ENCODE measurements at regions not wholly inside any gene's neighbourhood (a gene's known extent, or its start where the extent isn't known, plus 50 kb on each side); places are given as distances from the start of the nearest gene placed in this dataset.

- POLR2A ChIA-PET: no interaction called here
- H3K27ac ChIP-seq (ENCODE audit: low read depth, low read length, poor library complexity, severe bottlenecking): no peak overlapping the region
- CTCF ChIA-PET (ENCODE audit: unreplicated experiment): no interaction called here
Measured at GRCh38 chr14:85474431-85474830, 55.5 kb upstream of the FLRT2 start.

GRCh38 chr14:85475113-85475512 is 54.8 kb upstream of the FLRT2 start:
- ChIA-PET CTCF (ENCODE audit: unreplicated experiment) (no interaction called here), POLR2A (no interaction called here)
- Histone ChIP-seq H4K20me1 (ENCODE audit: insufficient read depth, low read length) (no peaks in the 10 kb centered on the region), H3K36me3 (ENCODE audit: insufficient read depth, low read length) (no peaks in the 10 kb centered on the region), H2AFZ (ENCODE audit: low read length) (no peak overlapping the region), H3K9me2 (ENCODE audit: insufficient read depth, low read length) (no peaks in the 10 kb centered on the region), H3K4me3 (ENCODE audit: low read depth, low read length, poor library complexity, severe bottlenecking) (no peak overlapping the region), H3K79me2 (ENCODE audit: insufficient read depth, low read depth, low read length) (no peaks in the 10 kb centered on the region), H3K4me1 (ENCODE audit: insufficient read depth, low read length, poor library complexity, severe bottlenecking) (no peaks in the 10 kb centered on the region), H3K27ac (ENCODE audit: low read depth, low read length, poor library complexity, severe bottlenecking) (no peak overlapping the region), H3K9me3 (ENCODE audit: low read length) (no peaks in the 10 kb centered on the region), H3K4me2 (ENCODE audit: low read length) (no peak overlapping the region)
- TF ChIP-seq EZH2phosphoT487 (IDR thresholded peaks at IDR 0.05; ENCODE audit: borderline replicate concordance, low read depth, low read length): no peak
- TF ChIP-seq CTCF (conservative IDR thresholded peaks at IDR 0.05; ENCODE audit: low read length): no peak
- no TSS peak for BruUV-seq (replicated peaks)
- intact Hi-C loops (cut with micrococcal nuclease; ENCODE audit: unreplicated experiment): no loop called here
- DNase-seq (ENCODE audit: low spot score): no peak

More at GRCh38 chr14:85474431-85474830, 55.5 kb upstream of the FLRT2 start:
- no peak overlapping the region for H3K4me2 ChIP-seq (ENCODE audit: low read length)
- no peaks in the 10 kb centered on the region for H3K4me1 ChIP-seq (ENCODE audit: insufficient read depth, low read length, poor library complexity, severe bottlenecking)
- intact Hi-C loops (cut with micrococcal nuclease; ENCODE audit: unreplicated experiment): no loop called here
- no peak for TF ChIP-seq EZH2phosphoT487 (IDR thresholded peaks at IDR 0.05; ENCODE audit: borderline replicate concordance, low read depth, low read length)
- no peak for TF ChIP-seq CTCF (conservative IDR thresholded peaks at IDR 0.05; ENCODE audit: low read length)
- H4K20me1 ChIP-seq (ENCODE audit: insufficient read depth, low read length): no peaks in the 10 kb centered on the region
- H3K36me3 ChIP-seq (ENCODE audit: insufficient read depth, low read length): no peaks in the 10 kb centered on the region
- H3K79me2 ChIP-seq (ENCODE audit: insufficient read depth, low read depth, low read length): no peaks in the 10 kb centered on the region
- no peak overlapping the region for H3K4me3 ChIP-seq (ENCODE audit: low read depth, low read length, poor library complexity, severe bottlenecking)
- no peak for DNase-seq (ENCODE audit: low spot score)
- H2AFZ ChIP-seq (ENCODE audit: low read length): no peak overlapping the region
- H3K9me2 ChIP-seq (ENCODE audit: insufficient read depth, low read length): no peaks in the 10 kb centered on the region
- no peaks in the 10 kb centered on the region for H3K9me3 ChIP-seq (ENCODE audit: low read length)
- BruUV-seq (replicated peaks): no TSS peak

GRCh38 chr14:85479306-85479705 is 50.6 kb upstream of the FLRT2 start:
- no peak overlapping the region for H3K27ac ChIP-seq (ENCODE audit: low read depth, low read length, poor library complexity, severe bottlenecking)
- H3K79me2 ChIP-seq (ENCODE audit: insufficient read depth, low read depth, low read length): no peaks in the 10 kb centered on the region
- H2AFZ ChIP-seq (ENCODE audit: low read length): no peak overlapping the region
- no peak for DNase-seq (ENCODE audit: low spot score)
- no peak overlapping the region for H3K4me3 ChIP-seq (ENCODE audit: low read depth, low read length, poor library complexity, severe bottlenecking)
- H3K9me3 ChIP-seq (ENCODE audit: low read length): no peaks in the 10 kb centered on the region
- H3K4me1 ChIP-seq (ENCODE audit: insufficient read depth, low read length, poor library complexity, severe bottlenecking): no peaks in the 10 kb centered on the region
- H3K4me2 ChIP-seq (ENCODE audit: low read length): no peak overlapping the region
- H3K36me3 ChIP-seq (ENCODE audit: insufficient read depth, low read length): no peaks in the 10 kb centered on the region
- TF ChIP-seq CTCF (conservative IDR thresholded peaks at IDR 0.05; ENCODE audit: low read length): no peak
- no peak for TF ChIP-seq EZH2phosphoT487 (IDR thresholded peaks at IDR 0.05; ENCODE audit: borderline replicate concordance, low read depth, low read length)
- H4K20me1 ChIP-seq (ENCODE audit: insufficient read depth, low read length): no peaks in the 10 kb centered on the region
- POLR2A ChIA-PET: no interaction called here
- intact Hi-C loops (cut with micrococcal nuclease; ENCODE audit: unreplicated experiment): no loop called here
- no TSS peak for BruUV-seq (replicated peaks)
- CTCF ChIA-PET (ENCODE audit: unreplicated experiment): no interaction called here
- H3K9me2 ChIP-seq (ENCODE audit: insufficient read depth, low read length): no peaks in the 10 kb centered on the region

Measured in OCI-LY7 (cell line).